ENCODE measurements at regions not wholly inside any gene's neighbourhood (a gene's known extent, or its start where the extent isn't known, plus 50 kb on each side); places are given as distances from the start of the nearest gene placed in this dataset.

- peaks cover 23% of the 10 kb centered on the region for H3K4me1 ChIP-seq (ENCODE audit: insufficient read depth, low read length)
- H4K20me1 ChIP-seq (ENCODE audit: insufficient read depth, low read length) = no peaks in the 10 kb centered on the region
- no peak overlapping the region for H3K27ac ChIP-seq (ENCODE audit: extremely low read length, insufficient read depth, low read length)
- BruUV-seq (replicated peaks) = no TSS peak
- ATAC-seq (no peak; the same call in 2 of the 3 replicates), DNase-seq (ENCODE audit: low spot score) (no peak), FAIRE-seq (no peak)
- no peak overlapping the region for H2AFZ ChIP-seq (ENCODE audit: low read length)
- intact Hi-C loops (cut with micrococcal nuclease; ENCODE audit: unreplicated experiment) = no loop called here
- H3K4me3 ChIP-seq (replicated peaks in 1 of 3; ENCODE audit: insufficient read depth in 1 of 3, low read depth in 2 of 3, low read length in 3 of 3) = no peak overlapping the region
- no peak overlapping the region for H3K9ac ChIP-seq (ENCODE audit: insufficient read depth, low read depth, low read length)
- WGBS (ENCODE audit: low lambda C conversion rate) = 77% methylated on average over 8 of the region's 11 CpGs
- peaks cover 7 to 57% of the 10 kb centered on the region in 2 experiments for H3K27me3 ChIP-seq (ENCODE audit: control insufficient read depth in 1 of 2, insufficient read depth in 2 of 2, low read length in 2 of 2)
- TF ChIP-seq REXO4 (CRISPR knock-in tag; IDR thresholded peaks at IDR 0.05; ENCODE audit: borderline replicate concordance) (no peak), AKAP8 (CRISPR knock-in tag; IDR thresholded peaks at IDR 0.05) (no peak), IKZF1 (IDR thresholded peaks at IDR 0.05) (no peak), SP4 (CRISPR knock-in tag; IDR thresholded peaks at IDR 0.05) (no peak), ZNF407 (CRISPR knock-in tag; IDR thresholded peaks at IDR 0.05; ENCODE audit: not compliant biosample characterization) (no peak), EZH2 (conservative IDR thresholded peaks at IDR 0.05; ENCODE audit: low read depth, low read length) (no peak), ZKSCAN8 (CRISPR knock-in tag; IDR thresholded peaks at IDR 0.05; ENCODE audit: borderline replicate concordance) (no peak), PHF8 (CRISPR knock-in tag; IDR thresholded peaks at IDR 0.05) (no peak), FOXA1 (IDR thresholded peaks at IDR 0.05) (no peak), FOXA1 (CRISPR knock-in tag; IDR thresholded peaks at IDR 0.05) (no peak), HNRNPLL (IDR thresholded peaks at IDR 0.05; ENCODE audit: low read depth, low read length, poor library complexity, severe bottlenecking) (no peak), BCL6 (CRISPR knock-in tag; IDR thresholded peaks at IDR 0.05) (no peak)
- no peaks in the 10 kb centered on the region for H3K36me3 ChIP-seq (replicated peaks in 1 of 2; ENCODE audit: control insufficient read depth in 1 of 2, insufficient read depth in 2 of 2, low read length in 2 of 2)
- H3K79me2 ChIP-seq (ENCODE audit: insufficient read depth, low read length) = no peaks in the 10 kb centered on the region
- no peaks in the 10 kb centered on the region for H3K9me3 ChIP-seq (ENCODE audit: low read length)
- H3K4me2 ChIP-seq (ENCODE audit: low read depth, low read length) = no peak overlapping the region
- CTCF ChIA-PET (ENCODE audit: low intra/inter-chr PET ratio, low total read pairs) = no interaction called here
- in situ Hi-C loops (cut with HindIII; ENCODE audit: extremely low pct_ligation_motif_present, low pct_unique_long_range_greater_than_20kb) = no loop called here
- POLR2A ChIA-PET = no interaction called here
These were observed 61.3 kb upstream of the GGTA1 start for GRCh38 chr9:121560921-121561320.
